Effector memory CD4-positive, alpha-beta T cell (primary cell): ENCODE measurements at regions not wholly inside any gene's neighbourhood (a gene's known extent, or its start where the extent isn't known, plus 50 kb on each side); places are given as distances from the start of the nearest gene placed in this dataset.

Experiments
- DNase-seq, 3 donors: peaks; one replicate each; pipeline ENCODE4 v3.0.0-alpha.2; 2020
- H3K27ac ChIP-seq: 2 replicates; pipeline ENCODE4 v1.7.0; 2013; ENCODE audit warnings: mild to moderate bottlenecking, low read length, moderate library complexity; ENCODE audit not compliant: insufficient read depth, poor library complexity, severe bottlenecking
- H3K27me3 ChIP-seq: replicated peaks from 2 replicates; pipeline ENCODE4 v1.7.0; 2013; ENCODE audit warnings: mild to moderate bottlenecking, low read length; ENCODE audit not compliant: insufficient read depth, control insufficient read depth, poor library complexity, severe bottlenecking
- H3K36me3 ChIP-seq: 2 replicates; pipeline ENCODE4 v1.7.0; 2013; ENCODE audit warnings: mild to moderate bottlenecking, low read length, moderate library complexity; ENCODE audit not compliant: control insufficient read depth, insufficient read depth
- H3K4me1 ChIP-seq: 2 replicates; pipeline ENCODE4 v1.7.0; 2013; ENCODE audit warnings: low read length, mild to moderate bottlenecking; ENCODE audit not compliant: control insufficient read depth, insufficient read depth, poor library complexity, severe bottlenecking
- H3K4me3 ChIP-seq: 2 replicates; pipeline ENCODE4 v1.7.0; 2013; ENCODE audit warnings: low read length, low read depth, mild to moderate bottlenecking; ENCODE audit not compliant: insufficient read depth, poor library complexity, severe bottlenecking
- H3K9me3 ChIP-seq: 2 replicates; pipeline ENCODE4 v1.7.0; 2013; ENCODE audit warnings: mild to moderate bottlenecking, low read length, moderate library complexity; ENCODE audit not compliant: control insufficient read depth

GRCh38 chr18:67041334-67041733 is 437.4 kb upstream of the CDH19 start:
- H3K27ac ChIP-seq, result no peak overlapping the region
- no peak for DNase-seq
- H3K36me3 ChIP-seq, result no peaks in the 10 kb centered on the region
- H3K9me3 ChIP-seq, result no peaks in the 10 kb centered on the region
- H3K4me3 ChIP-seq, result no peak overlapping the region
- H3K27me3 ChIP-seq, result no peaks in the 10 kb centered on the region
- H3K4me1 ChIP-seq, result no peaks in the 10 kb centered on the region

- Histone ChIP-seq H3K27me3 (no peaks in the 10 kb centered on the region), H3K4me1 (no peaks in the 10 kb centered on the region), H3K36me3 (no peaks in the 10 kb centered on the region), H3K4me3 (no peak overlapping the region), H3K9me3 (no peaks in the 10 kb centered on the region), H3K27ac (no peak overlapping the region)
- DNase-seq, result no peak
These were observed 431.1 kb upstream of the CDH19 start for GRCh38 chr18:67035026-67035425.

GRCh38 chr18:67023059-67023458 is 419.2 kb upstream of the CDH19 start:
- Histone ChIP-seq H3K36me3 (no peaks in the 10 kb centered on the region), H3K27ac (no peak overlapping the region), H3K9me3 (no peaks in the 10 kb centered on the region), H3K4me1 (no peaks in the 10 kb centered on the region), H3K27me3 (no peaks in the 10 kb centered on the region), H3K4me3 (no peak overlapping the region)
- DNase-seq, result no peak

GRCh38 chr18:67010919-67011318 is 407.0 kb upstream of the CDH19 start:
- no peak for DNase-seq
- Histone ChIP-seq H3K4me3 (no peak overlapping the region), H3K27ac (no peak overlapping the region), H3K4me1 (no peaks in the 10 kb centered on the region), H3K27me3 (no peaks in the 10 kb centered on the region), H3K36me3 (no peaks in the 10 kb centered on the region), H3K9me3 (no peaks in the 10 kb centered on the region)

GRCh38 chr18:67007999-67008398 is 404.1 kb upstream of the CDH19 start:
- Histone ChIP-seq H3K4me1 (no peaks in the 10 kb centered on the region), H3K27ac (no peak overlapping the region), H3K27me3 (no peaks in the 10 kb centered on the region), H3K36me3 (no peaks in the 10 kb centered on the region), H3K4me3 (no peak overlapping the region), H3K9me3 (no peaks in the 10 kb centered on the region)
- DNase-seq, result no peak

- Histone ChIP-seq H3K27me3 (no peaks in the 10 kb centered on the region), H3K9me3 (no peaks in the 10 kb centered on the region), H3K36me3 (no peaks in the 10 kb centered on the region), H3K4me3 (no peak overlapping the region), H3K27ac (no peak overlapping the region), H3K4me1 (no peaks in the 10 kb centered on the region)
- no peak for DNase-seq
These were observed 403.2 kb upstream of the CDH19 start for GRCh38 chr18:67007085-67007484.

- Histone ChIP-seq H3K9me3 (no peaks in the 10 kb centered on the region), H3K4me3 (no peak overlapping the region), H3K4me1 (no peaks in the 10 kb centered on the region), H3K27ac (no peak overlapping the region), H3K27me3 (no peaks in the 10 kb centered on the region), H3K36me3 (no peaks in the 10 kb centered on the region)
- no peak for DNase-seq
These were observed 397.2 kb upstream of the CDH19 start for GRCh38 chr18:67001052-67001451.

- no peak overlapping the region for H3K27ac ChIP-seq
- H3K9me3 ChIP-seq, result no peaks in the 10 kb centered on the region
- H3K4me3 ChIP-seq, result no peak overlapping the region
- no peaks in the 10 kb centered on the region for H3K27me3 ChIP-seq
- DNase-seq, result no peak
- H3K4me1 ChIP-seq, result no peaks in the 10 kb centered on the region
- H3K36me3 ChIP-seq, result no peaks in the 10 kb centered on the region
These were observed 395.1 kb upstream of the CDH19 start for GRCh38 chr18:66999003-66999402.

- Histone ChIP-seq H3K4me3 (no peak overlapping the region), H3K27me3 (no peaks in the 10 kb centered on the region), H3K9me3 (no peaks in the 10 kb centered on the region), H3K36me3 (no peaks in the 10 kb centered on the region), H3K27ac (no peak overlapping the region), H3K4me1 (no peaks in the 10 kb centered on the region)
- DNase-seq, result no peak
These were observed 391.4 kb upstream of the CDH19 start for GRCh38 chr18:66995270-66995669.

GRCh38 chr18:66994790-66995189 is 390.9 kb upstream of the CDH19 start:
- no peaks in the 10 kb centered on the region for H3K4me1 ChIP-seq

GRCh38 chr18:66993492-66993891 is 389.6 kb upstream of the CDH19 start:
- H3K4me3 ChIP-seq, result no peak overlapping the region
- H3K9me3 ChIP-seq, result no peaks in the 10 kb centered on the region
- no peaks in the 10 kb centered on the region for H3K36me3 ChIP-seq
- H3K4me1 ChIP-seq, result no peaks in the 10 kb centered on the region
- H3K27me3 ChIP-seq, result no peaks in the 10 kb centered on the region
- no peak overlapping the region for H3K27ac ChIP-seq
- DNase-seq, result no peak

More at GRCh38 chr18:66994790-66995189, 390.9 kb upstream of the CDH19 start:
- H3K27ac ChIP-seq, result no peak overlapping the region
- H3K4me3 ChIP-seq, result no peak overlapping the region
- no peaks in the 10 kb centered on the region for H3K9me3 ChIP-seq
- DNase-seq, result no peak
- no peaks in the 10 kb centered on the region for H3K27me3 ChIP-seq
- H3K36me3 ChIP-seq, result no peaks in the 10 kb centered on the region
